PC-3 (cell line): ENCODE measurements at regions not wholly inside any gene's neighbourhood (a gene's known extent, or its start where the extent isn't known, plus 50 kb on each side); places are given as distances from the start of the nearest gene placed in this dataset.
"Not testable (repeated sequence)": the region's sequence is repeated elsewhere in the genome, so short reads cannot be mapped to it uniquely, and the experiment has no call there.

Source experiments
- EZH2 ChIP-seq: fragments of 300-600 bp; sonication (generic); IDR thresholded peaks from one replicate; pipeline ENCODE4 v1.6.1; 2017; ENCODE audit warnings: antibody characterized with exemption, mild to moderate bottlenecking, low read length; ENCODE audit not compliant: unreplicated experiment
- EZH2phosphoT487 ChIP-seq: fragments of 300-600 bp; sonication (generic); IDR thresholded peaks from 2 replicates; pipeline ENCODE4 v1.6.1; 2018; ENCODE audit warnings: mild to moderate bottlenecking, antibody characterized with exemption, low read length, borderline replicate concordance
- TF ChIP-seq, protein P1 (sequence below): fragments of 300-600 bp; sonication (generic); conservative IDR thresholded peaks from 2 replicates; pipeline ENCODE4 v1.5.1; 2017; ENCODE audit warnings: antibody characterized with exemption, low read depth, mild to moderate bottlenecking, low read length

DNA sequence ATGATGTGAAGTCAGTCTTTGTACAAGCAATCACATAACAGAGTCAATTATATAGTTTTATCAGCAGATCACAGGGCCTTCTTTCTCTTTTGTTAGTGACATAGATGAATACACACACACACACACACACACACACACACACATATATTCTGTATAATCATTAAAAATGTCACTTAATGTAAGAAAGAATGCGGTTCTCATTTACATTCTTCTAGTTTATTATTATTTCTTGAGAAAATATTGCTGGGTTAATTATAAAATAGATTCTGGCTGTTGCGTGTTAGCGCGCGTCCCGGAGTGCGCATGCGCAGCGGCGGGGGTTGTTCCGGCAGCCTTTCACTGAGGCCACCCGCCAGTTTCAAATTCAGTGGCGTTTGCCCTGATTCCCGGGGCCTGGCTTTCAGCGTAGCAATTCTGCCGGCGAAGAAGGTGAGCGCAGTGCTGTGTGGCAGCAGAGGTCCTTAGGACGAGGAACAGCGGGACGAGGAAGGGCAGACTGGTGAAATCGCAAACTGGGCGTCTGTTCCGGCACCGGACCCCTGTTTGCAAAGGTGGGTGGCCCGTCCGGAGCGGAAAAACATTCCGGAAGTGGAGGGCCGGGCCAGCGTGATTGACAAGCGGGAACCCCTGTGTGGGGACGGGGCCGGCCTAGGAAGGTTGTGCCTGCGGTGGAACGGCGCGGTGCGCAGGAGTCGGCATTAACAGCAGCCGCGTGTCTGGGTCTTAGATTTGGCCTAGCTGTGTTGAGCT, 75.3 kb upstream of the PZP start:
- TF ChIP-seq, protein P1, sequence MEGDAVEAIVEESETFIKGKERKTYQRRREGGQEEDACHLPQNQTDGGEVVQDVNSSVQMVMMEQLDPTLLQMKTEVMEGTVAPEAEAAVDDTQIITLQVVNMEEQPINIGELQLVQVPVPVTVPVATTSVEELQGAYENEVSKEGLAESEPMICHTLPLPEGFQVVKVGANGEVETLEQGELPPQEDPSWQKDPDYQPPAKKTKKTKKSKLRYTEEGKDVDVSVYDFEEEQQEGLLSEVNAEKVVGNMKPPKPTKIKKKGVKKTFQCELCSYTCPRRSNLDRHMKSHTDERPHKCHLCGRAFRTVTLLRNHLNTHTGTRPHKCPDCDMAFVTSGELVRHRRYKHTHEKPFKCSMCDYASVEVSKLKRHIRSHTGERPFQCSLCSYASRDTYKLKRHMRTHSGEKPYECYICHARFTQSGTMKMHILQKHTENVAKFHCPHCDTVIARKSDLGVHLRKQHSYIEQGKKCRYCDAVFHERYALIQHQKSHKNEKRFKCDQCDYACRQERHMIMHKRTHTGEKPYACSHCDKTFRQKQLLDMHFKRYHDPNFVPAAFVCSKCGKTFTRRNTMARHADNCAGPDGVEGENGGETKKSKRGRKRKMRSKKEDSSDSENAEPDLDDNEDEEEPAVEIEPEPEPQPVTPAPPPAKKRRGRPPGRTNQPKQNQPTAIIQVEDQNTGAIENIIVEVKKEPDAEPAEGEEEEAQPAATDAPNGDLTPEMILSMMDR = not testable (repeated sequence)
- TF ChIP-seq EZH2phosphoT487, EZH2: not testable (repeated sequence)
